HepG2 (cell line): ENCODE measurements at regions not wholly inside any gene's neighbourhood (a gene's known extent, or its start where the extent isn't known, plus 50 kb on each side); places are given as distances from the start of the nearest gene placed in this dataset.

Experiments used
- MLX ChIP-seq: IDR thresholded peaks from 2 replicates; pipeline ENCODE4 v1.6.1; 2016
- NR1H2 ChIP-seq: sonication (generic); formaldehyde crosslinking; IDR thresholded peaks from 2 replicates; pipeline ENCODE4 v1.8.1; 2022; ENCODE audit warnings: low read depth, missing genetic modification reagents, borderline replicate concordance
- SP1 ChIP-seq, 2 experiments: fragments of 450-650 bp in 1 of 2; sonication (generic) in 1 of 2; formaldehyde crosslinking in 1 of 2; IDR thresholded peaks; 2 replicates each; pipeline versions ENCODE4 v1.4.0 to v1.6.1; 2016 to 2020; ENCODE audit warnings: missing genetic modification reagents in 1 of 2
- SPEN ChIP-seq: sonication (generic); formaldehyde crosslinking; IDR thresholded peaks from 2 replicates; pipeline ENCODE4 v1.5.1; 2020; ENCODE audit warnings: low read depth, mild to moderate bottlenecking, missing genetic modification reagents
- ZNF501 ChIP-seq: sonication (generic); formaldehyde crosslinking; IDR thresholded peaks from 2 replicates; pipeline ENCODE4 v1.5.1; 2020; ENCODE audit warnings: mild to moderate bottlenecking, moderate library complexity, missing genetic modification reagents
- ZNF547 ChIP-seq: sonication (generic); formaldehyde crosslinking; IDR thresholded peaks from 2 replicates; pipeline ENCODE4 v1.5.1; 2020; ENCODE audit warnings: mild to moderate bottlenecking, missing genetic modification reagents

DNA sequence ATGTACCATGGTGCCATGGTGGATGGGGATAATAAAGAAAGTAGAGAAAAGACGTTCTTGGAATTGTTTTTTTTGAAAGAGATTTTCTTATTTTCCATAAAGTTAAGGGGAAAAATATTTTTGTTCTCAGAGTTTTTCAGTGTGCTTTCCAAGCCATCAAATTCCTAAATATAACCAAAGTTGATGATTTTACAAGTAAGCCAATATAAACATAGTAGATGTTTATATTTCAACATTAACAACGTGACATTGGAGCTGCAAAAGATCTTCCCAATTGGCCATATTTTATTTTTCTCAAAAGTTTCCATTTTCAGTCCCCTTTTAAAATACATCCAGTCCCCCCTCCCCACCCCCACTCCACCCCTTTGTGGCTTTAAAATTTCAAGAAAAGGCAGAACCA lies 80.9 kb upstream of the PICALM start:
- no peak for TF ChIP-seq NR1H2 (CRISPR knock-in tag)
- no peak for TF ChIP-seq SPEN
- no peak for TF ChIP-seq MLX (CRISPR knock-in tag)
- no peak for TF ChIP-seq ZNF501
- TF ChIP-seq SP1 (IDR thresholded peaks at IDR 0.05) = no peak
- no peak for TF ChIP-seq SP1 (CRISPR knock-in tag; IDR thresholded peaks at IDR 0.05)
- no peak for TF ChIP-seq ZNF547 (CRISPR knock-in tag)
